Glutamatergic neuron (in vitro differentiated cells): ENCODE measurements at regions not wholly inside any gene's neighbourhood (a gene's known extent, or its start where the extent isn't known, plus 50 kb on each side); places are given as distances from the start of the nearest gene placed in this dataset.

ENCODE experiments used
- DNase-seq: peaks from one replicate; pipeline ENCODE4 v3.0.0; 2022
- H3K27ac Mint-ChIP-seq: one replicate; pipeline ENCODE4 v1.8.0; 2020; ENCODE audit warnings: mild to moderate bottlenecking, mixed read lengths, inconsistent platforms; ENCODE audit not compliant: unreplicated experiment
- H3K27me3 Mint-ChIP-seq: one replicate; pipeline ENCODE4 v1.8.0; 2020; ENCODE audit warnings: mild to moderate bottlenecking, moderate library complexity, mixed read lengths, inconsistent platforms; ENCODE audit not compliant: unreplicated experiment
- H3K36me3 Mint-ChIP-seq: one replicate; pipeline ENCODE4 v1.8.0; 2020; ENCODE audit warnings: mild to moderate bottlenecking, mixed read lengths, inconsistent platforms; ENCODE audit not compliant: unreplicated experiment
- H3K4me1 Mint-ChIP-seq: one replicate; pipeline ENCODE4 v1.8.0; 2020; ENCODE audit warnings: mild to moderate bottlenecking, low read depth, mixed read lengths, inconsistent platforms; ENCODE audit not compliant: unreplicated experiment
- H3K4me3 Mint-ChIP-seq: one replicate; pipeline ENCODE4 v1.8.0; 2020; ENCODE audit warnings: mild to moderate bottlenecking, mixed read lengths, inconsistent platforms; ENCODE audit not compliant: unreplicated experiment
- H3K9me3 Mint-ChIP-seq: one replicate; pipeline ENCODE4 v1.8.0; 2020; ENCODE audit warnings: mild to moderate bottlenecking, moderate library complexity, mixed read lengths, inconsistent platforms; ENCODE audit not compliant: unreplicated experiment
- TF ChIP-seq, protein P1 (sequence below): fragments of 200-600 bp; sonication (generic); IDR thresholded peaks from one replicate; pipeline ENCODE4 v1.5.0; 2021; ENCODE audit not compliant: partially characterized antibody, unreplicated experiment

GRCh38 chr4:128338634-128339355 lies 51.2 kb upstream of the PGRMC2 start:
- DNase-seq: no peak
- TF ChIP-seq, protein P1, sequence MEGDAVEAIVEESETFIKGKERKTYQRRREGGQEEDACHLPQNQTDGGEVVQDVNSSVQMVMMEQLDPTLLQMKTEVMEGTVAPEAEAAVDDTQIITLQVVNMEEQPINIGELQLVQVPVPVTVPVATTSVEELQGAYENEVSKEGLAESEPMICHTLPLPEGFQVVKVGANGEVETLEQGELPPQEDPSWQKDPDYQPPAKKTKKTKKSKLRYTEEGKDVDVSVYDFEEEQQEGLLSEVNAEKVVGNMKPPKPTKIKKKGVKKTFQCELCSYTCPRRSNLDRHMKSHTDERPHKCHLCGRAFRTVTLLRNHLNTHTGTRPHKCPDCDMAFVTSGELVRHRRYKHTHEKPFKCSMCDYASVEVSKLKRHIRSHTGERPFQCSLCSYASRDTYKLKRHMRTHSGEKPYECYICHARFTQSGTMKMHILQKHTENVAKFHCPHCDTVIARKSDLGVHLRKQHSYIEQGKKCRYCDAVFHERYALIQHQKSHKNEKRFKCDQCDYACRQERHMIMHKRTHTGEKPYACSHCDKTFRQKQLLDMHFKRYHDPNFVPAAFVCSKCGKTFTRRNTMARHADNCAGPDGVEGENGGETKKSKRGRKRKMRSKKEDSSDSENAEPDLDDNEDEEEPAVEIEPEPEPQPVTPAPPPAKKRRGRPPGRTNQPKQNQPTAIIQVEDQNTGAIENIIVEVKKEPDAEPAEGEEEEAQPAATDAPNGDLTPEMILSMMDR: no peak
- H3K36me3 Mint-ChIP-seq: no peaks in the 10 kb centered on the region
- no peaks in the 10 kb centered on the region for H3K4me1 Mint-ChIP-seq
- H3K27ac Mint-ChIP-seq: no peak overlapping the region
- no peak overlapping the region for H3K4me3 Mint-ChIP-seq
- no peaks in the 10 kb centered on the region for H3K27me3 Mint-ChIP-seq
- H3K9me3 Mint-ChIP-seq: no peaks in the 10 kb centered on the region

- Mint-ChIP-seq H3K27me3 (peaks cover 3% of the 10 kb centered on the region), H3K27ac (no peak overlapping the region), H3K4me3 (no peak overlapping the region), H3K9me3 (no peaks in the 10 kb centered on the region), H3K36me3 (no peaks in the 10 kb centered on the region), H3K4me1 (no peaks in the 10 kb centered on the region)
- TF ChIP-seq, protein P1: no peak
- no peak for DNase-seq
Measured at GRCh38 chr4:128337863-128338262, 50.2 kb upstream of the PGRMC2 start.
